ENCODE measurements at regions not wholly inside any gene's neighbourhood (a gene's known extent, or its start where the extent isn't known, plus 50 kb on each side); places are given as distances from the start of the nearest gene placed in this dataset.

GRCh38 chr5:13519131-13519530 lies 425.4 kb downstream of the DNAH5 start:
- H3K79me2 ChIP-seq (ENCODE audit: control insufficient read depth in 1 of 2, insufficient read depth in 2 of 2, low read length in 2 of 2), result no peaks in the 10 kb centered on the region
- H3K4ac ChIP-seq (replicated peaks; ENCODE audit: insufficient read length, low read depth, low read length), result no peak overlapping the region
- no peak overlapping the region for H2BK5ac ChIP-seq (ENCODE audit: low read depth, low read length)
- H2BK20ac ChIP-seq (ENCODE audit: low read length), result no peak overlapping the region
- no peak overlapping the region for H2BK120ac ChIP-seq (replicated peaks; ENCODE audit: low read depth, low read length)
- no peak overlapping the region for H3K56ac ChIP-seq (replicated peaks; ENCODE audit: insufficient read length, low read depth, low read length)
- H3K23ac ChIP-seq (ENCODE audit: insufficient read length), result no peak overlapping the region
- ChIA-PET POLR2A (ENCODE audit: partially characterized antibody) (no interaction called here), CTCF (ENCODE audit: partially characterized antibody) (no interaction called here)
- 95% methylated on average over 1 of the region's 1 CpG; no CpG with 5 or more reads in 1 of the 2 experiments for WGBS, 2 experiments (ENCODE audit: extremely low coverage in 1 of 2, insufficient coverage in 1 of 2, insufficient read length in 1 of 2, insufficient replicate concordance in 2 of 2, low coverage in 1 of 2, low lambda C conversion rate in 2 of 2, missing lambda C conversion rate in 1 of 2)
- H4K8ac ChIP-seq (ENCODE audit: extremely low read depth, insufficient read depth, low read length), result no peak overlapping the region
- no peak overlapping the region for H2AK5ac ChIP-seq (ENCODE audit: low read depth, low read length)
- H3K9ac ChIP-seq (replicated peaks in 1 of 4; ENCODE audit: extremely low read depth in 1 of 4, low read depth in 3 of 4, low read length in 3 of 4), result no peak overlapping the region
- H3K4me2 ChIP-seq (ENCODE audit: insufficient read depth in 1 of 2, low read depth in 2 of 2, low read length in 2 of 2), result no peak overlapping the region
- H3K18ac ChIP-seq (ENCODE audit: extremely low read depth, low read length), result no peak overlapping the region
- no peaks in the 10 kb centered on the region for H3K36me3 ChIP-seq (ENCODE audit: control insufficient read depth in 2 of 4, insufficient read depth in 4 of 4, low read length in 3 of 4)
- H3K9me3 ChIP-seq (ENCODE audit: insufficient read depth in 2 of 2, low read depth in 1 of 2, low read length in 1 of 2), result no peaks in the 10 kb centered on the region
- FAIRE-seq, result no peak
- no peak overlapping the region for H3K27ac ChIP-seq (ENCODE audit: low read depth, low read length)
- H2BK15ac ChIP-seq (ENCODE audit: low read length), result no peak overlapping the region
- DNase-seq (ENCODE audit: low read depth in 1 of 2, low spot score in 2 of 2), result no peak
- no peak overlapping the region for H4K91ac ChIP-seq (replicated peaks; ENCODE audit: insufficient read length, low read length)
- H2BK12ac ChIP-seq (ENCODE audit: low read depth, low read length), result no peak overlapping the region
- no peaks in the 10 kb centered on the region; the same call in 1 of the 2 replicates for H3K23me2 ChIP-seq (ENCODE audit: low read depth, low read length)
- no peak overlapping the region for H2AFZ ChIP-seq (ENCODE audit: low read length)
- no peaks in the 10 kb centered on the region for H3K27me3 ChIP-seq (replicated peaks in 1 of 4; ENCODE audit: control insufficient read depth in 3 of 4, extremely low read depth in 1 of 4, insufficient read depth in 3 of 4, low read length in 3 of 4)
- H4K20me1 ChIP-seq (replicated peaks in 1 of 2; ENCODE audit: control insufficient read depth in 1 of 2, insufficient read depth in 2 of 2, low read length in 2 of 2), result no peaks in the 10 kb centered on the region
- H4K5ac ChIP-seq (ENCODE audit: insufficient read length, low read depth, low read length), result no peak overlapping the region
- H3K4me3 ChIP-seq (ENCODE audit: extremely low read depth in 1 of 4, insufficient read depth in 2 of 4, low read depth in 3 of 4, low read length in 4 of 4), result no peak overlapping the region
- no peak overlapping the region for H3K14ac ChIP-seq (ENCODE audit: insufficient read length)
- no peaks in the 10 kb centered on the region for H3K79me1 ChIP-seq (ENCODE audit: low read depth, low read length)
- no peaks in the 10 kb centered on the region for H3K4me1 ChIP-seq (replicated peaks in 1 of 4; ENCODE audit: control insufficient read depth in 3 of 4, insufficient read depth in 4 of 4, low read length in 3 of 4)
- no peak for TF ChIP-seq GABPA (IDR thresholded peaks at IDR 0.05; ENCODE audit: borderline replicate concordance, insufficient read depth, low read length)
- no peak for TF ChIP-seq TBP (IDR thresholded peaks at IDR 0.05; ENCODE audit: low read depth, low read length)
- TF ChIP-seq CEBPB (IDR thresholded peaks at IDR 0.05; ENCODE audit: low read depth, low read length), result no peak
- TF ChIP-seq SIN3A (conservative IDR thresholded peaks at IDR 0.05 in 1 of 2, IDR thresholded peaks at IDR 0.05 in 1 of 2; ENCODE audit: low read depth in 1 of 2, low read length in 2 of 2), result no peak
- no peak for TF ChIP-seq TCF12 (IDR thresholded peaks at IDR 0.05; ENCODE audit: low read depth, low read length)
- no peak for TF ChIP-seq TEAD4 (IDR thresholded peaks at IDR 0.05; ENCODE audit: low read depth, low read length)
- TF ChIP-seq PHF8 (conservative IDR thresholded peaks at IDR 0.05; ENCODE audit: low read depth, low read length), result no peak
- no peak for TF ChIP-seq JUN (IDR thresholded peaks at IDR 0.05; ENCODE audit: low read depth, low read length)
- TF ChIP-seq RFX5 (IDR thresholded peaks at IDR 0.05; ENCODE audit: borderline replicate concordance, low read depth, low read length), result no peak
- TF ChIP-seq YY1 (IDR thresholded peaks at IDR 0.05; ENCODE audit: low read depth, low read length), result no peak
- no peak for TF ChIP-seq KDM1A (IDR thresholded peaks at IDR 0.05; ENCODE audit: borderline replicate concordance, low read length)
- TF ChIP-seq CTBP2 (IDR thresholded peaks at IDR 0.05; ENCODE audit: borderline replicate concordance, insufficient read depth, insufficient read length, low read length), result no peak
- no peak for TF ChIP-seq RNF2 (IDR thresholded peaks at IDR 0.05; ENCODE audit: borderline replicate concordance, low read depth, low read length, missing control alignments, poor library complexity, severe bottlenecking)
- no peak for TF ChIP-seq EP300 (IDR thresholded peaks at IDR 0.05; ENCODE audit: borderline replicate concordance in 1 of 2, low read depth in 2 of 2, low read length in 2 of 2)
- TF ChIP-seq KDM5A (IDR thresholded peaks at IDR 0.05; ENCODE audit: low read length), result no peak

Measured in H1 (cell line).